GM23338 (cell line): ENCODE measurements at regions not wholly inside any gene's neighbourhood (a gene's known extent, or its start where the extent isn't known, plus 50 kb on each side); places are given as distances from the start of the nearest gene placed in this dataset.

ENCODE experiments used
- ATAC-seq: fragments of 200-7000 bp; cut with Tn5 transposase; 3 replicates; pipeline ENCODE4 v1.9.1; 2020
- DNase-seq: peaks from one replicate; pipeline ENCODE4 v3.0.0-alpha.2; 2015; ENCODE audit warnings: low spot score
- H2AFZ ChIP-seq: fragments of 200-600 bp; sonication (generic); 2 replicates; pipeline ENCODE4 v1.8.0; 2016; ENCODE audit warnings: antibody characterized with exemption, mild to moderate bottlenecking, moderate library complexity
- H3F3A ChIP-seq: fragments of 200-600 bp; sonication (generic); replicated peaks from 2 replicates; pipeline ENCODE4 v1.8.0; 2017; ENCODE audit warnings: antibody characterized with exemption, mixed run types, low read depth
- H3K27ac ChIP-seq: fragments of 200-600 bp; sonication (generic); 2 replicates; pipeline ENCODE4 v1.6.1; 2016; ENCODE audit warnings: low read depth
- H3K27me3 ChIP-seq: fragments of 200-600 bp; sonication (generic); 2 replicates; pipeline ENCODE4 v1.8.0; 2016; ENCODE audit warnings: mild to moderate bottlenecking, mixed run types, moderate library complexity; ENCODE audit not compliant: insufficient read depth
- H3K36me3 ChIP-seq: fragments of 200-600 bp; sonication (generic); 2 replicates; pipeline ENCODE4 v1.8.0; 2016; ENCODE audit warnings: mild to moderate bottlenecking; ENCODE audit not compliant: insufficient read depth
- H3K4me1 ChIP-seq: fragments of 200-600 bp; sonication (generic); 2 replicates; pipeline ENCODE4 v1.8.0; 2016; ENCODE audit warnings: mild to moderate bottlenecking, moderate library complexity; ENCODE audit not compliant: insufficient read depth
- H3K4me2 ChIP-seq: fragments of 200-600 bp; sonication (generic); 2 replicates; pipeline ENCODE4 v1.7.1; 2017; ENCODE audit warnings: mixed run types
- H3K4me3 ChIP-seq: fragments of 200-600 bp; sonication (generic); 2 replicates; pipeline ENCODE4 v1.6.1; 2016; ENCODE audit warnings: mixed run types
- H3K79me2 ChIP-seq: fragments of 200-600 bp; sonication (generic); replicated peaks from 2 replicates; pipeline ENCODE4 v1.8.0; 2017; ENCODE audit warnings: mild to moderate bottlenecking; ENCODE audit not compliant: insufficient read depth
- H3K9me2 ChIP-seq: fragments of 200-600 bp; sonication (generic); 2 replicates; pipeline ENCODE4 v1.8.0; 2017; ENCODE audit not compliant: insufficient read depth
- H4K20me1 ChIP-seq: fragments of 200-600 bp; sonication (generic); replicated peaks from 2 replicates; pipeline ENCODE4 v1.8.0; 2017; ENCODE audit warnings: mild to moderate bottlenecking; ENCODE audit not compliant: insufficient read depth
- H3K27ac Mint-ChIP-seq: 2 replicates; pipeline ENCODE4 v1.8.0; 2020; ENCODE audit warnings: inconsistent platforms, mild to moderate bottlenecking, moderate library complexity, mixed read lengths
- H3K27me3 Mint-ChIP-seq: 3 replicates; pipeline ENCODE4 v1.8.0; 2022; ENCODE audit warnings: low read depth, mild to moderate bottlenecking, moderate library complexity, mixed read lengths, inconsistent platforms; ENCODE audit not compliant: insufficient read depth, poor library complexity
- H3K36me3 Mint-ChIP-seq: 3 replicates; pipeline ENCODE4 v1.8.0; 2021; ENCODE audit warnings: low read depth, mild to moderate bottlenecking, inconsistent platforms, moderate library complexity, mixed read lengths
- H3K4me1 Mint-ChIP-seq: 3 replicates; pipeline ENCODE4 v1.8.0; 2020; ENCODE audit warnings: mild to moderate bottlenecking, inconsistent platforms, mixed read lengths
- H3K4me3 Mint-ChIP-seq: 3 replicates; pipeline ENCODE4 v1.8.0; 2021; ENCODE audit warnings: moderate library complexity, mild to moderate bottlenecking, inconsistent platforms, mixed read lengths
- H3K9me3 Mint-ChIP-seq: 3 replicates; pipeline ENCODE4 v1.8.0; 2020; ENCODE audit warnings: moderate library complexity, mild to moderate bottlenecking, inconsistent platforms, mixed read lengths
- CREB1 ChIP-seq: fragments of 250-450 bp; sonication (Bioruptor Pico); IDR thresholded peaks from 2 replicates; pipeline ENCODE4 v1.5.0; 2020; ENCODE audit warnings: low read depth, mild to moderate bottlenecking, moderate library complexity
- CTCF ChIP-seq, 2 experiments: fragments of 200-600 bp in 1 of 2; sonication (generic) in 1 of 2; conservative IDR thresholded peaks; 2 replicates each; pipeline versions ENCODE4 v1.5.1 to v1.6.1; 2016 to 2017; ENCODE audit warnings: antibody characterized with exemption in 2 of 2, low read depth in 2 of 2, mild to moderate bottlenecking in 2 of 2, moderate library complexity in 1 of 2
- ETS1 ChIP-seq: IDR thresholded peaks from 2 replicates; pipeline ENCODE4 v1.6.1; 2016; ENCODE audit warnings: antibody characterized with exemption
- JUNB ChIP-seq: IDR thresholded peaks from one replicate; pipeline ENCODE4 v1.6.1; 2016; ENCODE audit warnings: antibody characterized with exemption; ENCODE audit not compliant: unreplicated experiment
- POLR2AphosphoS5 ChIP-seq: IDR thresholded peaks from 2 replicates; pipeline ENCODE4 v1.6.1; 2016; ENCODE audit warnings: antibody characterized with exemption, low read depth
- REST ChIP-seq: IDR thresholded peaks from one replicate; pipeline ENCODE4 v1.6.1; 2018; ENCODE audit warnings: antibody characterized with exemption; ENCODE audit not compliant: unreplicated experiment
- ZNF462 ChIP-seq: fragments of 250-450 bp; sonication (Bioruptor Pico); IDR thresholded peaks from 2 replicates; pipeline ENCODE4 v1.5.0; 2020; ENCODE audit warnings: mild to moderate bottlenecking, moderate library complexity

GRCh38 chr1:101453844-101454243 lies 217.0 kb downstream of the S1PR1 start:
- no peak overlapping the region for H3K4me3 Mint-ChIP-seq
- H4K20me1 ChIP-seq, result no peaks in the 10 kb centered on the region
- H3K36me3 Mint-ChIP-seq, result no peaks in the 10 kb centered on the region
- H3K9me2 ChIP-seq, result peaks cover 3% of the 10 kb centered on the region; the same call in 1 of the 2 replicates
- H3K79me2 ChIP-seq, result no peaks in the 10 kb centered on the region
- ATAC-seq, result no peak
- no peak overlapping the region for H3K27ac Mint-ChIP-seq
- no peaks in the 10 kb centered on the region for H3K27me3 Mint-ChIP-seq
- no peak overlapping the region for H3K4me3 ChIP-seq
- no peaks in the 10 kb centered on the region for H3K4me1 ChIP-seq
- TF ChIP-seq POLR2AphosphoS5 (no peak), CTCF (conservative IDR thresholded peaks at IDR 0.05; ENCODE audit: low read depth in 2 of 2) (no peak), CREB1 (CRISPR knock-in tag) (no peak), ZNF462 (no peak), REST (no peak), ETS1 (no peak), JUNB (no peak)
- H3K27me3 ChIP-seq, result no peaks in the 10 kb centered on the region
- no peak overlapping the region for H3K27ac ChIP-seq
- no peaks in the 10 kb centered on the region for H3F3A ChIP-seq
- no peaks in the 10 kb centered on the region for H3K4me1 Mint-ChIP-seq
- no peak overlapping the region for H2AFZ ChIP-seq
- H3K4me2 ChIP-seq, result no peak overlapping the region
- H3K9me3 Mint-ChIP-seq, result no peaks in the 10 kb centered on the region; the same call in 2 of the 3 replicates
- no peaks in the 10 kb centered on the region for H3K36me3 ChIP-seq
- no peak for DNase-seq
